GM10248 (cell line): ENCODE measurements at regions not wholly inside any gene's neighbourhood (a gene's known extent, or its start where the extent isn't known, plus 50 kb on each side); places are given as distances from the start of the nearest gene placed in this dataset.
A peak's percentile ranks its signal among the peaks of the same experiment; 100 is the strongest.

ENCODE experiments used
- CTCF ChIA-PET: fragments of 300-600 bp; sonication (Branson Sonifier 250); formaldehyde crosslinking; extraction: SDS; loops from one replicate; lab custom pipeline; 2021; ENCODE audit warnings: antibody characterized with exemption; lab: Yijun Ruan, JAX
- POLR2A ChIA-PET: fragments of 350-650 bp; sonication (Branson Sonifier 250); formaldehyde crosslinking; extraction: SDS; loops from one replicate; lab custom pipeline; 2020; ENCODE audit warnings: antibody characterized with exemption; lab: Yijun Ruan, JAX
- DNase-seq: peaks from one replicate; pipeline ENCODE4 v3.0.0; 2012; ENCODE audit errors: extremely low spot score
- CTCF ChIP-seq: IDR thresholded peaks from 2 replicates; pipeline ENCODE4 v1.5.1; 2012; ENCODE audit warnings: mild to moderate bottlenecking, low read depth; ENCODE audit errors: extremely low read depth, missing control alignments, control extremely low read depth

DNA sequence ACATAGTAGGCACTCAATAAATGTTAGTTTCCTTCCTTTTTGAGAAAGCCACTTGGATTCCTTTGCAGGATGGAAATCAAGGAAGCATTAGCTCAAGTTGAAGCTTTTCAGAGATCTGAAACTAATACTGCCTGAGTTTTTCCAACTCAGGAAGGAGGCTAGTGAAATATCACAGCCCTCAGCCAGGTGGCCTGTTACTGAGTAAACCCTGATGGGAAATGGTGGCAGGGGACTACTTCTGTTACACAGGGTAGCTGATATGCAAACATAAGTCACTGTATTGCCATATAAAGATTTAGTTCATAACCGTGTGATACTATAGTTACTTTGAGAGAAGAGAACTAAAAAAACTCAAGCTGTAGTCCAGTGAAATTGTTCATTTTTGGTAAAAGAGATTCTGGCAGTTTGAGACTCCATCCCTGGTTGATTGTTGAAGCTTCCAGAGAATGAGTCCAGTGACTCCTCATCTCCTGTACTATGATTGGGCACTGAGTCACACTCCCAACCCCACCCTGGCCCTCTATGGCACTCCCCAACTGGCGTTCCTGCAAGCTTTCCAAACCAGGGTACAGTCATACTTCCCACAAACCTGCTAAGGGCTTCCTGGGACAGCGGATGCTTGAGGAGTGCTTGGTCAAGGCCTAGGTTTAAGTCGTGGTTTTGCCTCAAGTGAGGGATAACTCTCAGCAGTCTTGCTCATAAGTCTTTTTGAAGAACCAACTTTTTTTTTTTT, 81.8 kb downstream of the MID1IP1 start:
- ChIA-PET CTCF (interaction anchor here (0.9 to 5.2 kb wide), 6 partner anchors 8 to 85 kb away, joined by 3 to 24 read pairs (median 4); no protein-coding TSS in a partner anchor), POLR2A (no interaction called here)
- no peak for DNase-seq
- no peak for TF ChIP-seq CTCF

GRCh38 chrX:38886112-38886511, 84.9 kb downstream of the MID1IP1 start:
- no peak for DNase-seq
- POLR2A ChIA-PET, result no interaction called here
- TF ChIP-seq CTCF, result no peak
- CTCF ChIA-PET, result no interaction called here

DNA sequence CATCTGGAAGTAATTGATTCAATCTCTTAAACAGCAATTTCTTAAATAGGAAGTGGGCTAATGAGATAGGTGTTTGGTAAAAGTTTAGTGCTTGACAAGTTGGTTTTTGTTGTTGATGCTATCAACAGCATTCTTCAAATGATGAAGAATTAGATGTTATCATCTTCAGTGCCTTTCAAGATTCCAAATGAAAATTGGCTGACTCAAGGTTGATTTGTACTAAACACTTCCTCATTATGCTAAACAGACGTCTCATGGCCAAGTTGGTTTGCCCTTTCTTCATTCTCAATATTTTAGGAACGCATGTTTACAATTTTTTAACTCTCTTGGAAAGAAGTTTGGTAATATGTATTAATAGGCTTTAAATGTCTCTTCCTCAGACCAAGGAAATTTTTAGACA, 86.0 kb downstream of the MID1IP1 start:
- ChIA-PET CTCF (interaction anchor here (0.6 to 1.7 kb wide), 2 partner anchors 26 to 99 kb away, joined by 4 read pairs; no protein-coding TSS in a partner anchor), POLR2A (no interaction called here)
- TF ChIP-seq CTCF, result no peak
- no peak for DNase-seq

DNA sequence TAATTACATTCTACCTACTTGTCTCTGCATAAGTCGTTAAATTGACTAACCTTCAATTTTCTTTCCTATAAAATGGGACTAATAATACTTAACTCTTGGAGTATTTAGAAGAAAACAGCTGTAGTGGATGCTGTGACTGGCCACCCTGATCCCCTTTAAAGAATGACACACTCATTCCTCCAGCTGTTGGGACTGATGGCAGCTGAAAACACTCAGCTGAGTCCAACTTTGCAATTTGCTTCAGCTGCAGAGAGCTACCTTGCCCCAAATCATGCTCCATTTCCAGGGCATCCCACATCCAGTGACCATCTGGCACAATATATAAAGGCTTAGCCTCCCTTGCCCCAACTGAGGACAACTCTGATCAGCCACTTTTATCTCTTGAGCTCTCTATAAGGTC, 89.1 kb downstream of the MID1IP1 start:
- no peak for TF ChIP-seq CTCF
- ChIA-PET CTCF (interaction anchor here (1.0 to 1.4 kb wide), 3 partner anchors 8 to 18 kb away, joined by 3 to 6 read pairs (median 3); no protein-coding TSS in a partner anchor), POLR2A (no interaction called here)
- no peak for DNase-seq

DNA sequence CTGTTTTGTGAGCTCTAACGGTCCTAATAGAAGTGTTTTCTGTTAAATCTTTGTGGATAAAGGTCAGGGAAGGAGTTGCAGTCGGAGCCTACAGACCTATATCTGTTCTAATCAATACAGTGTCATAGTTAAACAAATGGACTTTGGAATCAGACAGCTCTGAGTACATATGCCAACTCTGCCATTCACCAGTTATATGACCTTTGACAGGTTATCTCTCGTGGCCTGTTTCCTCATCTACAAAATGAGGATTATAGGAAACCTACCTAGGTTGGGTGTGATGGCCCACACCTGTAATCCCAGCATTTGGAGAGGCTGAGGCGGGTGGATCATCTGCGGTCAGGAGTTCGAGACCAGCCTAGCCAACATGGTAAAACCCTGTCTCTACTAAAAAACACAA, 89.7 kb downstream of the MID1IP1 start:
- no peak for DNase-seq
- POLR2A ChIA-PET, result no interaction called here
- TF ChIP-seq CTCF, result no peak
- CTCF ChIA-PET, result interaction anchor here (1.0 to 1.4 kb wide), 4 partner anchors 9 to 18 kb away, joined by 3 to 6 read pairs (median 3); no protein-coding TSS in a partner anchor

- ChIA-PET POLR2A (no interaction called here), CTCF (interaction anchor here (1.0 kb wide), 1 partner anchor 13 kb away, joined by 3 read pairs; no protein-coding TSS in a partner anchor)
- no peak for TF ChIP-seq CTCF
- peak; percentile 35 for DNase-seq
Measured at GRCh38 chrX:38891641-38892413, 90.6 kb downstream of the MID1IP1 start.
